HG02678 (cell line): ENCODE measurements at regions not wholly inside any gene's neighbourhood (a gene's known extent, or its start where the extent isn't known, plus 50 kb on each side); places are given as distances from the start of the nearest gene placed in this dataset.
"Not testable (repeated sequence)": the region's sequence is repeated elsewhere in the genome, so short reads cannot be mapped to it uniquely, and the experiment has no call there.

Experiments used
- ATAC-seq: cut with Tn5 transposase; IDR thresholded peaks from one replicate; pipeline ENCODE4 v1.9.1; 2021; ENCODE audit warnings: mild to moderate bottlenecking, moderate library complexity; ENCODE audit not compliant: unreplicated experiment

DNA sequence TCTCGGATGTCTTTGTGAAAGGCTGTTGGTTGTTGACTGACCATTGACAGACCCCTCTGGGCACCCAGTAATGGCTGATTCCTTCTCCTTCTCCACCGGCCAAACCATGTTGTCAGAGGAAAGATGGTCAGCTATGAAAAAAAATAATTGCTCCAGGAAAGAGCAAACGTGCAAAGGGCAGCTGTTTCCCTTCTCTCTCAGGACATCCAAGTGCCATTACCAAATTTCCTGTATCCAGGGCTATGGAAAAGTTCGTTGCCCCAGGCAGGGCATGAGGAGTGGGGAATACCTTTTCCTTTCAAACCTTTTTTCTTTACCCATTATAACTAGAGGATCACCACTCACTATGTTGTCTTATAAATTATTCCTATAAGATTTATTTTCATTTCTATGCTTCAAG lies 321.5 kb upstream of the HNRNPA3 start:
- ATAC-seq = no peak

GRCh38 chr2:176891857-176892256 lies 320.7 kb upstream of the HNRNPA3 start:
- no peak for ATAC-seq

DNA sequence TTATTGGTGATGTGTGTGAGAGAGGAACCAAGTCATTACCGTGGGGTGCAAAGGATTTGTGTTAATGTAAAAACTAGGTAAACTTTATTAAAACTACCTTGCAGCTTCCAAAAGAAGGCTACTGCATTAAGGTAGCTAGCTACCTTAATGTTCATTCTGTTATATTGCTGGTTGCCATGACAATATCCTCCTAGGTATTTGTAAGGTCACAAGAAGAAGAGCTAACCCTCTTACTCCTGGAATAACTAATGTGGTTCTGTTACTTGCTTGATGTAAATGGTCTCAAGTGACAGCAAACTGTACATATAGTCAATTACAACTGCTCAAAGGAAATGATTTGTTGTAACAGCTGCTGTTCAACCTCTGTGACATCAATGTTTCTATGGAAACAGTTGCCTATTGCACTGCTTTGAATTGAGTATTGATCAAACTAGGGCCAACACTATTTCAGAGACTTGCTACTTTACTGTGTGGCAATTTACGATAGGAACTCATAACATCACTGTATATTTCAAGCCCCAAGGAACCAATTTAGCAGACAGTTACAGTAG lies 319.8 kb upstream of the HNRNPA3 start:
- ATAC-seq = no peak

- no peak for ATAC-seq
Observed at GRCh38 chr2:176895158-176895557, 317.4 kb upstream of the HNRNPA3 start.

GRCh38 chr2:176902454-176902853 lies 310.1 kb upstream of the HNRNPA3 start:
- no peak for ATAC-seq

GRCh38 chr2:176904053-176904452 lies 308.5 kb upstream of the HNRNPA3 start:
- not testable (repeated sequence) for ATAC-seq

DNA sequence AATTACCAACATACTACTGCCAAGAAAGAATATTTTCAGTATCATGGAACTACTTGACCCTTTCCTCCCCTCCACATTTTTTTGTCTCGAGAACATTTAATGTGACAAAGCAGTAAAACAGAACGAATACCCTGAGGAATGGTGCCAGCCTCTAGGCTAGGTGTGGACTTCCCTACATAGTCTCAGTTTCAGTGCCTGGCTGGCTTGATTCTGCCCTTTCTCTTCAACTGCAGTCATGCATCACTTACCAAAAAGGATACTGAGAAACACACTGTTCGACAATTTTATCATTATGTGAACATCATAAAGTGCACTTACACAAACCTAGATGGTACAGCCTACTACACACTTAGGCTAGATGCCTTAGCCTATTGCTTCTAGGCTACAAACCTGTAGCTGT lies 305.3 kb upstream of the HNRNPA3 start:
- ATAC-seq = no peak

DNA sequence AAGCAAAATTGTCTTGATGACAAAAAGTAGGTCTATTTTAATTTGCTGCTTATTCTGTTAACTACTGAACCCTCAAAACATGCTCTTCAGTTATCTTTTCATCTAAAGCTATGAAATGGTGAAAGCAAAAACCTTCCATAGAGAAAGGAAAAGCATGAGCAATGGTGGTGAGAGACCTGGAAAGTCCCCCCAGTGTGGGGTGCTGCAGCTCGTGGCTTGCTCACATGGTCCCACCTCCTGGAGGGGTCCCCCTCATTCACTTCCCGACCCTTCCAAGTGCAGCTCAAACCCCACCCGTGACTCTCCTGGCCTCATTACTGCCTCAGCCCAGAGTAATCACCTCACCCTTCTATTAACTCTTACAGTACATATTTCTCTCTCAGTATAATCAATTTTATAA lies 301.8 kb upstream of the HNRNPA3 start:
- no peak for ATAC-seq

DNA sequence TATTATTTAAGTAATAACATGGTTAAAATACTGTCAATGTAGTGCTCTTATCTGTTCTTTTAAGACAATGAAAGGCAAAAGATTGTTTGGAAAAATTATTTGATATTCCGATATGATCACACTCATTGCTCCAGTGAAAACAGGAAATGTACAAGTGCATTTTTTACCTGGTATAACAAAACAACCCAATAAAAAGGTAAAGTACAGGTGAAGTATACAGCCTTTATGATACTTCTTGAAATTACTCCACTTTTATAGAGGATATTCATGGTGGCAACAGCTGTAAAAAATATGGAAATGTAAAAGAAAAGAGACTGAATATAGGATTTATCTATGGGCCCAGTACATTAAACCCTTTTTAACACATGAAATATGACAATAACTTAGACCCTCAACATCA lies 298.6 kb upstream of the HNRNPA3 start:
- no peak for ATAC-seq

DNA sequence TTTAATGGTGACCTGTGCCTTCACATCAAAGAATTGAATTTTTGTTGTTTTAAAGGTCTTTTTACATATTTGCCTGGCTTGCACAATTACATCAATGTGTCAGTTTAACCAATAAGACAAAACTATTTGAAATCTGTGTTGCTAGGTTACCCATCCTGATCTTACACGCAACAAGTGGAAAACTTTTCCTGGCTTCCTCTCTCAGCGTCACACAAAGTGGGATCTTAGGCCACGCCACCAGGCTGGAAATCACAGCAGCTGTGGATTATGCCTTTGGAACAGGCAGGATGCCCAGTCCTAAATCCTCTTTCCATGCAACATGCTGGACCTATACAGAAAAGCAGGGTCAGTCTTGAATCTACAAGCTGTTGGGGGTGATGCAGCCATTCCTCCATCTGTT lies 298.2 kb upstream of the HNRNPA3 start:
- no peak for ATAC-seq

GRCh38 chr2:176922545-176922944 lies 290.0 kb upstream of the HNRNPA3 start:
- ATAC-seq = not testable (repeated sequence)

- ATAC-seq = no peak
Observed at GRCh38 chr2:176923205-176923604, 289.4 kb upstream of the HNRNPA3 start.

GRCh38 chr2:176924909-176925534 lies 287.6 kb upstream of the HNRNPA3 start:
- no peak for ATAC-seq

DNA sequence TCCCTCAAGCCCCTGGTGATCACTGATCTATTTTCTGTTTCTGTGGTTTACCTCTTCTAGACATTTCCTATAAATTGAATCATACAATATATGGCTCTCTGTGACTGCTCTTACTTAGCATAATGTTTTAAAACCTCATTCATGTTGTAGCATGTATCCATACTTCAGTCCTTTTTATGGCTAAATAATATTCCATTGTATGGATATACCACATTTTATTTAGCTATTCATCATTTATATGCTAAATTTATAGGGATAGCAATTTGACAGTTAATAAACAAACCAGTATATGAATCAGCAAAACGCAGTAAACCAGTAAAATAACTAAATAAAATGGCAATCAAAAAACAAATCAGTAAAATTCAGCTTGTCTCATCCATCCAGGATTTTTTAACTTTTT lies 286.1 kb upstream of the HNRNPA3 start:
- ATAC-seq = no peak

GRCh38 chr2:176929387-176929786 lies 283.2 kb upstream of the HNRNPA3 start:
- ATAC-seq = not testable (repeated sequence)

- peak; percentile 96 for ATAC-seq
Observed at GRCh38 chr2:176931588-176932563, 280.7 kb upstream of the HNRNPA3 start.

GRCh38 chr2:176934131-176934530 lies 278.5 kb upstream of the HNRNPA3 start:
- no peak for ATAC-seq

- ATAC-seq = no peak
Observed at GRCh38 chr2:176934869-176935415, 277.7 kb upstream of the HNRNPA3 start.

- no peak for ATAC-seq
Observed at GRCh38 chr2:176935543-176936102, 277.0 kb upstream of the HNRNPA3 start.

DNA sequence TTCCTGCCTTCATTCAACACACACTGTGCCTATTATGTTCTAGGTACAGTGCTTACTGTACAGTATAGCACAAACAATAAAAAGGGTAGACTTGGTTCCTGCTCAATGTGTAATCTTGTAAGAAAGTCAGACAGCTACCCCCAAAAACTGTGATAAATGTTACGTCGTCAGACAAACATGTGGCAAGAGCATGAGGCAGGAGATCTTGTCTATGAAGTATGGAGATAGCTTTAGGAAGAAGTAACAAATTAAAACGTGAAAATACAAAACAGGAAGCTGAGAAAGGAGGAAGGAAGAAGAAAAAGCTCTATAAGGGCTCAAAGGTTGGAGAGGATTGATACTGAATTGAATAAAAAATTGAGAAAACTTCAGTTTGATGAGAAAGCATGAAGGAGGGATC lies 276.2 kb upstream of the HNRNPA3 start:
- no peak for ATAC-seq

DNA sequence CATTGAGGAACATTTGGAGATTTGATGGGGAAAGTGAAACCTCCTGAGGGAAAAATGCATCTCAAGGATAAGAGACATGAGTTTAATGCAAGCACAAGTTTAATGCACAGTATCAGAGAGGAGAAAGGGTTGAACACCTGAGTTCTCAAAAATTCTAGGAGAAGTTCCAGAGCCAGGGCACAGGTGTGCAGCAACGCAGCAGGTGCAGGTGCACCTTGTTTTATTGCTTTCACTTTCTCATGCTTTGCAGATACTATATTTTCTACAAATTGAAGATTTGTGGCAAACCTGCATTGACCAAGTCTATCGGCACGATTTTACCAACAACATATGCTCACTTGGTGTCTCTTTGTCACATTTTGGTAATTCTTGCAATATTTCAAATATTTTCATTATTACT lies 267.6 kb upstream of the HNRNPA3 start:
- no peak for ATAC-seq
